ENCODE measurements at regions not wholly inside any gene's neighbourhood (a gene's known extent, or its start where the extent isn't known, plus 50 kb on each side); places are given as distances from the start of the nearest gene placed in this dataset.

GRCh38 chr10:108797573-108797972 is 1125.7 kb downstream of the XPNPEP1 start:
- TF ChIP-seq EZH2 (IDR thresholded peaks at IDR 0.05; ENCODE audit: low read length, missing control alignments) (no peak), CTCF (conservative IDR thresholded peaks at IDR 0.05 in 1 of 2, IDR thresholded peaks at IDR 0.05 in 1 of 2; ENCODE audit: low read depth in 1 of 2, low read length in 2 of 2) (no peak)

Data from fibroblast of lung (primary cell).